ENCODE measurements at regions not wholly inside any gene's neighbourhood (a gene's known extent, or its start where the extent isn't known, plus 50 kb on each side); places are given as distances from the start of the nearest gene placed in this dataset.
"Not testable (repeated sequence)": the region's sequence is repeated elsewhere in the genome, so short reads cannot be mapped to it uniquely, and the experiment has no call there.

DNA sequence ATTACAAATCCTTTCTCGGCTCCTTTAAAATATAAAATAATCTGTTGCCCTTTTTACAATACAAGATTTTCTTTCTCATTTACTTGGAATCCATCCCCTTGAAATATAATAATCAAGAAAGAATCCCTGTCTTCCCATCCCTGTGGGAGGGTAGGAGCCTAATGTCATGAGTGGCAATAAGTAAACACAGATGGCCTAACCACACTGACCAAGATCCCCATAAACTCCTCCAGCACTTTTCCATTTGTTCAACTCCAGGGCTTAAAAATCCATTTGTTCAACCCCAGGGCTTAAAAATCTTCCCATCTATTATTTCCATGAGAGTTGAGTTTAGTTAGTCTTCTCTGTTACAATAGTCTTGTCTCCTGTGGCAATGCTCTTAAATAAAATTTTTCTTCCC, 297.6 kb downstream of the CDH7 start:
- no peaks in the 10 kb centered on the region for H3K4me1 ChIP-seq (ENCODE audit: insufficient read depth, low read length)
- H3K9me3 ChIP-seq (ENCODE audit: low read depth, low read length) = no peaks in the 10 kb centered on the region
- H3K4me3 ChIP-seq (ENCODE audit: low read length) = no peak overlapping the region
- H3K27me3 ChIP-seq (ENCODE audit: insufficient read depth, low read length) = no peaks in the 10 kb centered on the region

DNA sequence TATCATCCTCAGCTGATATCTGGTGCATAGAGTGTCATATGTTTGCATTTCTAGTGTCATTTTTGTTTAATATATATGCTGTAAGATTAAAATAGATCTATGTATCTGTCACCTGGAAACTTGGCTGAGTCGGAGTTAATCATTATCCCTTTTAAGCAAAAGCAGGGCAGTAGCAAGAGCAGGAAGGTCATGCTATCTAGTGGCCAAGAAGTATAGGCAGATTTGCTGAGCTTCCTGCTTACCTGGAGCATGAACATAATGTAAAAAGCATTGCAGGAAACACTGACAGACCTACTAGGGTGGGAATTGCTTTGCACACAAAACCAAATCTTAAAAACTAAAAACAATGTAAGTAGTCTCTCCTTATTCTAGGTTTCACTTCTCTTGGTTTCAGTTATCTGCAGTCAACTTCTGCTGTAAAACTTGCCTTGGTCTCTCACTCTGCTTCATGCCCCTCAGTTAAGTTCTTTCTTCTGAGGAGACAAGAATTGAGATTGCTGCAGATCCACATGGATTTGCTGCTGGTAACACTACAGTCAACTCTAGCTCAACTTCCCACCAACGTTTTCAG, 295.3 kb downstream of the CDH7 start:
- Histone ChIP-seq H3K4me3 (ENCODE audit: low read length) (no peak overlapping the region), H3K4me1 (ENCODE audit: insufficient read depth, low read length) (no peaks in the 10 kb centered on the region), H3K27me3 (ENCODE audit: insufficient read depth, low read length) (no peaks in the 10 kb centered on the region), H3K9me3 (ENCODE audit: low read depth, low read length) (no peaks in the 10 kb centered on the region)

DNA sequence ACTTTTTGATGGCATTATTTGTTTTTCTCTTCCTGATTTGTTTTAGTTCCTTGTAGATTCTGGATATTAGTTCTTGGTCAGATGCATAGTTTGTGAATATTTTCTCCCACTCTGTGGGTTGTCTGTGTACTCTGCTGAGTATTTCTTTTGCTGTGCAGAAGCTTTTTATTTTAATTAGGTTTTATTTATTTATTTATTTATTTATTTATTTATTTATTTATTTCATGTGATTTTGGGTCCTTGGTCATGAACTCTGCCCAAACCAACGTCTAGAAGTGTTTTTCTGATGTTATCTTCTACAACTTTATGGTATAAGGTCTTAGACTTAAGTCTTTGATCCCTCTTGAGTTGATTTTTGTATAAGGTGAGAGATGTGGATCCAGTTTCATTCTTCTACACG, 292.2 kb downstream of the CDH7 start:
- H3K9me3 ChIP-seq (ENCODE audit: low read depth, low read length) = no peaks in the 10 kb centered on the region
- no peaks in the 10 kb centered on the region for H3K27me3 ChIP-seq (ENCODE audit: insufficient read depth, low read length)
- no peak overlapping the region for H3K4me3 ChIP-seq (ENCODE audit: low read length)
- no peaks in the 10 kb centered on the region for H3K4me1 ChIP-seq (ENCODE audit: insufficient read depth, low read length)

DNA sequence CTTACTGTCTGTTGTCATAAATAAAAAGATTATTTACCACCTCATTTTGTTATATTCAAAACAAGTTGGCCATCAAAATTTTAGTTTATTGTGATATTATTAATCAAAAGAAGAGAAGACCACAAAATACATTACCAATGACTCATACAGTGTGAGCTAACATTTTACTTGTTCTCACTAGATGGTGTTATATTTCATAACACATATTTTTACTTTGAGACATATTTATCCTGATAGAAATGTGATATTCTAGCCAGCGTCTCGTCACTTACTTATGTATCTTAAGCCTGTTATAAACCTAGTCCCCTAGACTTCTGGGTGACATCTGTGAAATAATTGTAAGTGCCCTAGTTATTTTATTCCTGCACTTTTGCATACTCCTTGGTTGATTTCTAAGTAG, 263.2 kb downstream of the CDH7 start:
- no peaks in the 10 kb centered on the region for H3K9me3 ChIP-seq (ENCODE audit: low read depth, low read length)
- H3K4me1 ChIP-seq (ENCODE audit: insufficient read depth, low read length) = no peaks in the 10 kb centered on the region
- H3K4me3 ChIP-seq (ENCODE audit: low read length) = no peak overlapping the region
- H3K27me3 ChIP-seq (ENCODE audit: insufficient read depth, low read length) = no peaks in the 10 kb centered on the region

DNA sequence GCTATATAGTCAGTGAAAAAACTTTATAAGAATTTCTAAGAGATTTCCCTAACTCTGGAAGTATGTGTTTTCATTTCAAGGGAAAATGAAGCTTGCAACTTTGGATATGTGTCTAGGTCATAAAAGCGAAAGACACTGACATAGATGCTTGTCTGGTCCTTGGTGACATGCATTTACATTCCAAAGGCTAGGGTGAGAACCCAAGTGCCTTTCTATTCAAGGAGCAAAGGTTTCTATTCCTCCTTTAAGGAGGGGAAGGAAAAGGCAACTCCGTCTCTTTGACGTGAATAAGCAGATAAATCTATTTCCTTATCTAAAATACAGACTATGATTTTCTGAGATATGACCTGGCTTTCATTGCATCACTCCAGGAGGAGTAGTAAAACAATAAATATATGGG, 261.1 kb downstream of the CDH7 start:
- H3K4me1 ChIP-seq (ENCODE audit: insufficient read depth, low read length) = no peaks in the 10 kb centered on the region
- no peak overlapping the region for H3K4me3 ChIP-seq (ENCODE audit: low read length)
- H3K27me3 ChIP-seq (ENCODE audit: insufficient read depth, low read length) = no peaks in the 10 kb centered on the region
- H3K9me3 ChIP-seq (ENCODE audit: low read depth, low read length) = no peaks in the 10 kb centered on the region

DNA sequence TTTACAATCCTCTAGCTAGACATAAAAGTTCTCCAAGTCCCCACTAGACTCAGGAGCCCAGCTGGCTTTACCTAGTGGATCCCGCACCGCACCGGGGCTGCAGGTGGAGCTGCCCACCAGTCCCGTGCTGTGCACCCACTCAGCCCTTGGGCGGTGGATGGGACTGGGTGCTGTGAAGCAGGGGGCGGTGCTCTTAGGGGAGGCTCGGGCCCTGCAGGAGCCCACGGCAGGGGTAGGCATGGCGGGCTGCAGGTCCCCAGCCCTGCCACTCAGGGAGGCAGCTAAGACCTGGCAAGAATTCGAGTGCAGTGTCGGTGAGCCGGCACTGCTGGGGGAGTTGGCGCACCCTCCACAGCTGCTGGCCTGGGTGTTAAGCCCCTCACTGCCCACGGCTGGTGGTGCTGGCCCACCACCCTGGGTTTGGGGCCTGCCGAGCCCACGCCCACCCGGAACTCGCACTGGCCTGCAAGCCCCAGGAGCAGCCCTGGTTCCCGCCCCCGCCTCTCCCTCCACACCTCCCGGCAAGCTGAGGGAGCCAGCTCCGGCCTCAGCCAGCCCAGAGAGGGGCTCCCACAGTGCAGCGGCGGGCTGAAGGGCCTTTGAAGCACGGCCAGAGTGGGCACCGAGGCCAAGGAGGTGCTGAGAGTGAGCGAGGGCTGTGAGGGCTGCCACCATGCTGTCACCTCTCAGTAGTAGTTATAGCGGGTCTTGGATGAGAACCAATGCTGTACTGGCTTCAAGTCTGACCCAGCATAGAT, 255.2 kb downstream of the CDH7 start:
- H3K4me1 ChIP-seq (ENCODE audit: insufficient read depth, low read length) = no peaks in the 10 kb centered on the region
- no peaks in the 10 kb centered on the region for H3K27me3 ChIP-seq (ENCODE audit: insufficient read depth, low read length)
- no peak overlapping the region for H3K4me3 ChIP-seq (ENCODE audit: low read length)

DNA sequence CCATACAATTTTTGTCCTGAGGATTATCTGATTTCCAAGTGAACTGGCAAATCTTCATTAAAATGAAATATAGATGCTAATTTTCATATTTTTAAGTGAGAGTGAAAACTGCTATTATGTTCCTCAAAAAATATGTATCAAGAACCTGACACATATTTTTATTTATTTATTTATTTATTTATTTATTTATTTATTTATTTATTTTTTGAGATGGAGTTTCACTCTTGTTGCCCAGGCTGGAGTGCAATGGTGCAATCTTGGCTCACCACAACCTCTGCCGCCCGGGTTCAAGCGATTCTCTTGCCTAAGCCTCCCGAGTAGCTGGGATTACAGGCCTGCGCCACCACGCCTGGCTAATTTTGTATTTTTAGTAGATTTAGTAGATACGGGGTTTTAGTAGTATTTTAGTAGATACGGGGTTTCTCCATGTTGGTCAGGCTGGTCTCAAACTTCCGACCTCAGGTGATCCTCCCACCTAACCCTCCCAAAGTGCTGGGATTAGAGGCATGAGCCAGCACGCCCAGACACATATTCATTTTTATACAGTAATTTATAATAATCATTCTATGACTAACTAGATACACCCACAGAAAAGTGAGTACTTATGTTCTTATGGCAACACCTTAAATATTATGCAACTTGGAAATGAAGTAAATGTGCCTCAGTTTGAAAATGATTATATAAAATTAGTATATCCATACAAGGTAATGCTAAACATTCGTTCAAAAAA, 248.3 kb downstream of the CDH7 start:
- not testable (repeated sequence) for H3K4me1 ChIP-seq (ENCODE audit: insufficient read depth, low read length); H3K27me3 ChIP-seq (ENCODE audit: insufficient read depth, low read length); H3K9me3 ChIP-seq (ENCODE audit: low read depth, low read length); H3K4me3 ChIP-seq (ENCODE audit: low read length)

More for the DNA sequence above, 255.2 kb downstream of the CDH7 start:
- no peaks in the 10 kb centered on the region for H3K9me3 ChIP-seq (ENCODE audit: low read depth, low read length)

DNA sequence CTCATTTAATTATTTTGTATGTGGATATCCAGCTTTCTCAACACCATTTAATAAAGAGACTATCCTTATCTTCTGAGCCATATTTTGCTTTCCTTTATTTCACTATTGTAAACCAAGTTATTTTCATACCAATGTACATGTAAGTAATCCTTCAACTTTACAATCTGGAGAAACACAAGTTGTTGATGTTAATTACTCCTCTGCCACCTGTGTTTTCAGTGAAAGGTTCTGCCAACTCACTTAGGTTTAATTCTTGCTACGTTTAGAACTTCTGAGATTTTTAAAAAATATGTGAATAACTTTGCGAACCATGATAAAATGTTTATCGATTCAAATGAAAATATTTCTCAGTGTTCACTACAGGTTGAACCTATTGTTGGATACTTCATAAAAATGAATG, 244.4 kb downstream of the CDH7 start:
- no peaks in the 10 kb centered on the region for H3K9me3 ChIP-seq (ENCODE audit: low read depth, low read length)
- no peaks in the 10 kb centered on the region for H3K4me1 ChIP-seq (ENCODE audit: insufficient read depth, low read length)
- H3K27me3 ChIP-seq (ENCODE audit: insufficient read depth, low read length) = no peaks in the 10 kb centered on the region
- no peak overlapping the region for H3K4me3 ChIP-seq (ENCODE audit: low read length)

DNA sequence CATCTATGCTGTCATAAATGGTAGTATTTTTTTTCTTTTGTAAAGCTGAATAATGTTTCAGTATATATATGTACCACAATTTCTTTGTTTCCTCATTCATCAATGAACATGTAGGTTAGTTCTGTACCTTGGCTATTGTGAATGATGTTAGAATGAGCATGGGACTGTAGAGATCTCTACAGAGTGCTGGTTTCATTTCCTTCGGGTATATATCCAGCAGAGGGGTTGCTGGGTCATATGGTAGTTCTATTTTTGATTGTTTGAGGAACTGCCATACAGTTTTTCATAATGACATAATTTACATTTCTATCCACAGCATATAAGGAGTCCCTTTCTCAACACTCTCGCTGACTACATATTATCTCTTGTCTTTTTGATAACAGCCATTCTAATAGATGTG, 243.5 kb downstream of the CDH7 start:
- Histone ChIP-seq H3K9me3 (ENCODE audit: low read depth, low read length) (no peaks in the 10 kb centered on the region), H3K27me3 (ENCODE audit: insufficient read depth, low read length) (no peaks in the 10 kb centered on the region), H3K4me1 (ENCODE audit: insufficient read depth, low read length) (no peaks in the 10 kb centered on the region), H3K4me3 (ENCODE audit: low read length) (no peak overlapping the region)

DNA sequence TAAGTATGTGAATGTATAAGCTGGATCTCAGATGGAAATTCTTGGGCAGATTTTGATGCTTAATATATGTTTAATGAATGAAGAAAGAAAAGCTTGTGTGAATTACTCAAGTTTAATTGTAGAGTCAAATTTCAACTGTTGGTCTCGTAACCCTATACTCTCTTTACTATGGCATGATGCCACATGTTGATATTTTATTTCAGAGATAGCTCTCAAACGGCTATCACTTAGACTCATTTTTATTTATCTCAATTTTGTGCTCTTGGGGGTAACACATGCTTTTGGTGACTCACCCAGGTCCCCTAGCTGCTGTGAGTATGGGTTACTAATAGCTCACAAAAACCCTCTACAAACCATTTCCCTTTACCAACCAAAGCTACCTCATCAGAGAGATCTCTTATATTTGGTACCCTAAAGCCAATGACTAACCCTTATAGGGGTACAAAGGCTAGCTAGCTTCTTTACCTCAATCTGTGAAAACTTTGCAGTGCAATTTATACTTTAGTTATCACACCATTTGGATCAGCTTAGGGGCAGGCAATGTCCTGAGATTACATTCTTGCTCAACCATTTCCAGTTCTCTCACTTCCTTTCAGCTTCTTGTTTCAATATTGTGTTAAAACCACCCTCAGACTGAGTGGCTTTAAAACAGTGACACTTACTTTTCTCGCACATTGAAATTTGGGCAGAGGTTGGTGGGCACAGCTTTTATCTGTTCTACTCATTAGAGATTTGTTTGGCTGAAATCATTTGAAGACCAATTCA, 240.3 kb downstream of the CDH7 start:
- Histone ChIP-seq H3K9me3 (ENCODE audit: low read depth, low read length) (no peaks in the 10 kb centered on the region), H3K4me1 (ENCODE audit: insufficient read depth, low read length) (no peaks in the 10 kb centered on the region), H3K4me3 (ENCODE audit: low read length) (no peak overlapping the region), H3K27me3 (ENCODE audit: insufficient read depth, low read length) (no peaks in the 10 kb centered on the region)

DNA sequence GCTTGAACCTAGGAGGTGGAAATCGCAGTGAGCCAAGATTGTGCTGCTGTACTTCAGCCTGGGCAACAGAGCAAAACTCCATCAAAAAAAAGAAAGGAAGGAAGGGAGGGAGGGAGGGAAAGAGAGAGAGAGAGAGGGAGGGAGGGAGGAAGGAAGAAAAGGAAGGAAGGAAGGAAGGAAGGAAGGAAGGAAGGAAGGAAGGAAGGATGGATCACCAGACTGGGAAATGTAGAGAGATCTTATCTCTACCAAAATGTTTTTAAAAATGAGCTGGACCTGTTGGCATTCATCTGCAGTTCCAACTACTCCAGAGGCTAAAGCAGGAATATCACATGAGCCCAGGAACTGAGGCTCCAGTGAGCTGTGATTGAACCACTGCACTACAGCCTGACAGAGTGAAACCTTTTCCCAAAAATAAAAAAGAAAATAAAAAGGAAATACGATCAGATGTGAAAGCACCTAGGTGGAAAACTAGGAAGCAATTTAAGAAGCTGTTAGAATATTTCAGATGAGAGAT, 239.4 kb downstream of the CDH7 start:
- H3K4me1 ChIP-seq (ENCODE audit: insufficient read depth, low read length) = no peaks in the 10 kb centered on the region
- H3K4me3 ChIP-seq (ENCODE audit: low read length) = no peak overlapping the region
- no peaks in the 10 kb centered on the region for H3K9me3 ChIP-seq (ENCODE audit: low read depth, low read length)
- no peaks in the 10 kb centered on the region for H3K27me3 ChIP-seq (ENCODE audit: insufficient read depth, low read length)

DNA sequence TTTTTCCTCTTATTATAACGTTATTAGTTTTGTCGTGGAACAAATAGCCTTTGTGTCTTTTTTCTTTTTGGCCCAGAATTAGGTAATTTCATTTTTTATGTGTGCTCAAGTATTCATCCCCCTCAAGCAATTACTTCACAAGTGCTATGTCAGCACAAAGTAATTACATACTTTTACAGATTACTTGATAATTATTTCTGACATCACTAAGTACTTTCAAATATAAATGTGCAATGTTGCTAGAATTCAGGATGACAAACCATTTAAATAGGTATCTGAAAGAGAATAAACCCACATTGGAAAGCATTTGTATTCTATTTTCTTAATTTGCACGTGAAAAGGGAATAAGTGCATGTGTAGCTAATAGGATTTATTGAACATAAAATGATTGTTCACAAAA, 238.2 kb downstream of the CDH7 start:
- no peak overlapping the region for H3K4me3 ChIP-seq (ENCODE audit: low read length)
- H3K9me3 ChIP-seq (ENCODE audit: low read depth, low read length) = no peaks in the 10 kb centered on the region
- H3K4me1 ChIP-seq (ENCODE audit: insufficient read depth, low read length) = no peaks in the 10 kb centered on the region
- H3K27me3 ChIP-seq (ENCODE audit: insufficient read depth, low read length) = no peaks in the 10 kb centered on the region

DNA sequence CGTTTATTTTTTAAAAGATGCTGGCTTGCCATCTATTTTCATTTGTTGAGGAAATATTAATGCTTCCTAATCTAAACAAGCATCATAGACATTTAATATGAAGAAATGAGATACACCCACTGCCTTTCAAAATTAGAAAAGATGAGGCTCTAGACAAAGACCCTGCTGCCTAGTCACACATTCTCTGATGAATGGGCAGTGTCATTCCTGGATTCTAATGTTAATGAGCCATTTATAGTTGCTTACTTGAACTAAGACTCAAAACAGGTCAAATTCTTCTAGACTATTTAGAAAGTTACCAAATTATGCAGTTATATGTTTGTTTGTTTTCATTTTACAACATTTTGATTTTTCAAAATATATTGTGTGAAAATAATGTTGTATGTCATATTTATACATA, 237.6 kb downstream of the CDH7 start:
- H3K9me3 ChIP-seq (ENCODE audit: low read depth, low read length) = no peaks in the 10 kb centered on the region
- H3K4me3 ChIP-seq (ENCODE audit: low read length) = no peak overlapping the region
- H3K27me3 ChIP-seq (ENCODE audit: insufficient read depth, low read length) = no peaks in the 10 kb centered on the region
- H3K4me1 ChIP-seq (ENCODE audit: insufficient read depth, low read length) = no peaks in the 10 kb centered on the region

DNA sequence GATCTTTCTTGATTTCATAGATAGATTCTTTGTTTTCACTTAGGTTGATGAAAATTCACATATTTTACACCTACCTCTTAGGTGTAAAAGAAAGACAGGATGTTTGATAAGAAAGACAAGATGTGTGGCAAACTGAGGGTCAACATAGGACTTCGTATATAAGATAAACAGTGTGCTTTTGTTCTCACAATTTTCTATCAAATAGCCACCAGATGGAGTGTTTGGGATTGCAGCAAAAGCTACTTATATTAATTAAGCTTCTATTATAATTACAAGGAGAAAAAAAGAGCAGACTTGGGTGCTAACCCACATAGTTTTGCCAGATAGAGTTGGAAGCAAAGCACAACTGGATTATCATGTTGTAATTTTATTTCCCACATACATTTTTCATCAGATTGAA, 232.9 kb downstream of the CDH7 start:
- Histone ChIP-seq H3K9me3 (ENCODE audit: low read depth, low read length) (no peaks in the 10 kb centered on the region), H3K27me3 (ENCODE audit: insufficient read depth, low read length) (no peaks in the 10 kb centered on the region), H3K4me1 (ENCODE audit: insufficient read depth, low read length) (no peaks in the 10 kb centered on the region), H3K4me3 (ENCODE audit: low read length) (no peak overlapping the region)

DNA sequence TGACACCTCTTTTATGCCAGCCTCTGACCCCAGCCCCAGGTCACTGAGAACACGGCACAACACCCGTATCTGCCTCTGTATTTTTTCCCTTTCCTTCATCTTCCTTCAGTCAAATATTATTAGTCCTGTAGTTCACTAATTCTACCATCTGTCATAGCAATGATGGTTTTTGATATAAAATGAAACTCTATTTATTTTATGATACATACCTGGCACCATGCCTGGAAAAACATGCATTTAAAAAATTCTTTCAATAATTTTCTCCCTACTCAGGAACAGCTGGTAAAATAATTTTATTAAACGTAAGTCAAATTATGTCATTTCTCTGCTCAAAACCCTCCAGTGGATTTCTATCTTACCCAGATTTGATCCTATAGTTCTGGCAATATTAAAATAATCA, 224.7 kb downstream of the CDH7 start:
- no peak overlapping the region for H3K4me3 ChIP-seq (ENCODE audit: low read length)
- H3K27me3 ChIP-seq (ENCODE audit: insufficient read depth, low read length) = no peaks in the 10 kb centered on the region
- no peaks in the 10 kb centered on the region for H3K9me3 ChIP-seq (ENCODE audit: low read depth, low read length)
- no peaks in the 10 kb centered on the region for H3K4me1 ChIP-seq (ENCODE audit: insufficient read depth, low read length)
